Thyroid gland (tissue), 4 donors: ENCODE measurements at regions not wholly inside any gene's neighbourhood (a gene's known extent, or its start where the extent isn't known, plus 50 kb on each side); places are given as distances from the start of the nearest gene placed in this dataset.

Source experiments
- DNase-seq, 2 donors: peaks; one replicate each; pipeline ENCODE4 v3.0.0-alpha.2; 2019
- H3K27ac ChIP-seq, 3 donors: fragments of 200-600 bp; sonication (generic); 1 replicate in 2 of 3; 2 replicates in 1 of 3; pipeline ENCODE4 v1.5.1; 2016 to 2019; ENCODE audit warnings: mild to moderate bottlenecking in 1 of 3, moderate library complexity in 1 of 3
- H3K27me3 ChIP-seq: fragments of 200-600 bp; sonication (generic); one replicate; pipeline ENCODE4 v1.5.1; 2019
- H3K36me3 ChIP-seq, 2 donors: fragments of 200-600 bp; sonication (generic); one replicate each; pipeline ENCODE4 v1.5.1; 2016 to 2019
- H3K4me1 ChIP-seq, 2 donors: fragments of 200-600 bp; sonication (generic); one replicate each; pipeline ENCODE4 v1.5.1; 2017 to 2019
- H3K4me3 ChIP-seq, 3 donors: fragments of 200-600 bp; sonication (generic); replicated peaks in 1 of 3; 1 replicate in 2 of 3; 2 replicates in 1 of 3; pipeline ENCODE4 v1.5.1; 2016; ENCODE audit warnings: mild to moderate bottlenecking in 1 of 3
- H3K9me3 ChIP-seq: fragments of 200-600 bp; sonication (generic); one replicate; pipeline ENCODE4 v1.5.1; 2017
- POLR2A ChIP-seq, 2 donors: fragments of 450-650 bp; IDR thresholded peaks; one replicate each; pipeline ENCODE4 v1.6.1; 2017; ENCODE audit warnings: antibody characterized with exemption in 2 of 2, mild to moderate bottlenecking in 2 of 2, moderate library complexity in 1 of 2
- WGBS, 2 donors: methylation state at CpG; one replicate each; pipeline ENCODE4 v1.1.5; 2017; 5-methylcytosine and 5-hydroxymethylcytosine counted together
- intact Hi-C: fragments of 100-400 bp; cut with DNase I; formaldehyde crosslinking; loops from one replicate; pipeline ENCODE4 v1.15.1; 2023
- TF ChIP-seq, protein P1 (sequence below), 6 experiments: fragments of 200-600 bp in 3 of 6; fragments of 450-650 bp in 3 of 6; sonication (generic) in 3 of 6; IDR thresholded peaks; one replicate each; pipeline ENCODE4 v1.5.1; 2016 to 2019; ENCODE audit warnings: antibody characterized with exemption in 6 of 6, mild to moderate bottlenecking in 2 of 6, inconsistent platforms in 1 of 6, moderate library complexity in 1 of 6

DNA sequence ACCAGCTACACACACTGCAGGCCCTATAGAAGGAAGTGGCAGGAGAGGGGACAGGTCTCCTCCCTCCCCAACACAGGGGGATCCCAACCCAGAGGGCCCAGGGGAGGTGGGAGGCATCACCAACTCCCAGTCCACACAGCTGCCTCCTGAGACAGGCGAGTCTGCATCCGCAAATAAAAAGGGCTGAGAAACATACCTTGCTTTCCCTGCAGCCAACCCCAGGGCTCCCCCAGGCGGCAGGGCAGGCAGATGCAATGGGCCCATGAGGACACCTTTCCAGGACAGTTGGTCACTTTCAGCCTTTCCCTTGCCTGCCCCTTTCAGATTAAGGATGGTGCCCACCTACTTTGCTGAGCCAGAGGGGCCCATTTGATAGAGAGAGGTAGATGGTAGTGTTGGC is 180.0 kb downstream of the BRD1 start:
- no peak for DNase-seq
- H3K36me3 ChIP-seq, result no peaks in the 10 kb centered on the region
- 61 to 88% methylated on average over 3 of the region's 3 CpGs for WGBS, 2 donors
- H3K27ac ChIP-seq, result no peak overlapping the region
- H3K4me1 ChIP-seq, result no peaks in the 10 kb centered on the region
- no peak for TF ChIP-seq POLR2A (IDR thresholded peaks at IDR 0.05)
- TF ChIP-seq, protein P1, sequence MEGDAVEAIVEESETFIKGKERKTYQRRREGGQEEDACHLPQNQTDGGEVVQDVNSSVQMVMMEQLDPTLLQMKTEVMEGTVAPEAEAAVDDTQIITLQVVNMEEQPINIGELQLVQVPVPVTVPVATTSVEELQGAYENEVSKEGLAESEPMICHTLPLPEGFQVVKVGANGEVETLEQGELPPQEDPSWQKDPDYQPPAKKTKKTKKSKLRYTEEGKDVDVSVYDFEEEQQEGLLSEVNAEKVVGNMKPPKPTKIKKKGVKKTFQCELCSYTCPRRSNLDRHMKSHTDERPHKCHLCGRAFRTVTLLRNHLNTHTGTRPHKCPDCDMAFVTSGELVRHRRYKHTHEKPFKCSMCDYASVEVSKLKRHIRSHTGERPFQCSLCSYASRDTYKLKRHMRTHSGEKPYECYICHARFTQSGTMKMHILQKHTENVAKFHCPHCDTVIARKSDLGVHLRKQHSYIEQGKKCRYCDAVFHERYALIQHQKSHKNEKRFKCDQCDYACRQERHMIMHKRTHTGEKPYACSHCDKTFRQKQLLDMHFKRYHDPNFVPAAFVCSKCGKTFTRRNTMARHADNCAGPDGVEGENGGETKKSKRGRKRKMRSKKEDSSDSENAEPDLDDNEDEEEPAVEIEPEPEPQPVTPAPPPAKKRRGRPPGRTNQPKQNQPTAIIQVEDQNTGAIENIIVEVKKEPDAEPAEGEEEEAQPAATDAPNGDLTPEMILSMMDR (IDR thresholded peaks at IDR 0.05), result no peak
- no peaks in the 10 kb centered on the region for H3K9me3 ChIP-seq
- no peak overlapping the region for H3K4me3 ChIP-seq
- no peaks in the 10 kb centered on the region for H3K27me3 ChIP-seq
- intact Hi-C loops, result no loop called here

DNA sequence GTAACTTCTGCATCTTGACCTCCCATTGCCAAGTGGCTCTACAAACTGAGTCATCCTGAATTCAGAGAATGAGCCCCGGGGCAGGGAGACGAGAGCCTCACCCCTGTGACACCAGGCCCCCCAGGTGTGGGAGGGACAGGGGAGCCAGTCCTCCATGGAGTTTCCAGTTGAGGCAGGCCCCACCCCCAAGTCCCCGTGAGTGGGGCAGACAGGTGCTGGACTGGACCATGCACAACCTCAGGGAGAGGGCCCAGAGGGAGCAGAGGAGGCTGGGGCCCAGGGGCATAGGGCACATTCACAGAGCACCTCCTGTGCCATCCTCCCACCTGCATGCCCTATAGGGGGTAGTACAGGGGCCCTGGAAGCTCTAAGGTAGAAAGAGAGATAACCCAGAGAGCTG is 180.8 kb downstream of the BRD1 start:
- H3K27me3 ChIP-seq, result no peaks in the 10 kb centered on the region
- H3K27ac ChIP-seq, result no peak overlapping the region
- H3K4me1 ChIP-seq, result no peaks in the 10 kb centered on the region
- no peak for DNase-seq
- intact Hi-C loops, result no loop called here
- TF ChIP-seq, protein P1 (IDR thresholded peaks at IDR 0.05), result no peak
- no peak for TF ChIP-seq POLR2A (IDR thresholded peaks at IDR 0.05)
- no peaks in the 10 kb centered on the region for H3K36me3 ChIP-seq
- WGBS, 2 donors, result 55 to 65% methylated on average over 2 to 3 of the region's 3 CpGs
- H3K4me3 ChIP-seq, result no peak overlapping the region
- H3K9me3 ChIP-seq, result no peaks in the 10 kb centered on the region

DNA sequence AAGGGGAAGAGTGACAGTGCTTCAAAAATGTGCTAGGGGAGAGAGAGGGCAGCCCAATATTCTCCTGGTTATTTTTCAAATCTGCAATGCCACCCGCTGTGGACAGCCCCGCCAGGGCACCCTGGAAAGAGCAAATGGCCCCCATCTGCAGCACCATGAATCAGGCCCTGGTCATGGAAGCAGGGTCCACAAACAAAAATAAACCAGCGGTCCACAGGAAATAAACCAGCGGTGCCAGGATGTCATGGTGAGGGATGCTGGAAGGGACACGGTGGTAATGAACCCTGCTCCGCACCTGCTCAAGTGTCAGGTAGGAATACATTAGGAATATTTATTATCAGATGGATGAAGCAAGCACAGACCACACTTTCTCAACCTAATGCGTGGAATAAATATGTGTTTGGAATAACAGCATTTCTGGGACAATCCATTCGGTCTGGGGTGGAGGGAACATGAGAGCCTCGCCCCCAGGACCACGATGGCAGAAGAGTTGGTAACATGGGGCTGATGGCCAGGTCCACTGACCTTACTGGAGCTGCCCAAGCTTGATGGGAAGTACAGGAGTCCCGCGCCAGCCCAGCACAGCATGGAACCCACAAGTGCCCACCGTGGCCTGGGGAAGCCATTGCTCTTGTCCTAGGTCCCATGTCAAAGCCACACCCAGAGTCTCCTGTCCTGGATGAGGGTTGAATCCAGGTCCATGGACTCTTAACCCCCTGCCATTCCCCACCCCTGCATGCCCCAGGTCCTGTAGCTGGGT is 181.7 kb downstream of the BRD1 start:
- no peak overlapping the region for H3K27ac ChIP-seq
- no peak overlapping the region for H3K4me3 ChIP-seq
- H3K27me3 ChIP-seq, result no peaks in the 10 kb centered on the region
- DNase-seq, result no peak
- H3K9me3 ChIP-seq, result no peaks in the 10 kb centered on the region
- H3K36me3 ChIP-seq, result no peaks in the 10 kb centered on the region
- intact Hi-C loops, result no loop called here
- TF ChIP-seq, protein P1 (IDR thresholded peaks at IDR 0.05), result no peak
- no peak for TF ChIP-seq POLR2A (IDR thresholded peaks at IDR 0.05)
- H3K4me1 ChIP-seq, result no peaks in the 10 kb centered on the region
- 87 to 89% methylated on average over 11 to 13 of the region's 13 CpGs for WGBS, 2 donors

DNA sequence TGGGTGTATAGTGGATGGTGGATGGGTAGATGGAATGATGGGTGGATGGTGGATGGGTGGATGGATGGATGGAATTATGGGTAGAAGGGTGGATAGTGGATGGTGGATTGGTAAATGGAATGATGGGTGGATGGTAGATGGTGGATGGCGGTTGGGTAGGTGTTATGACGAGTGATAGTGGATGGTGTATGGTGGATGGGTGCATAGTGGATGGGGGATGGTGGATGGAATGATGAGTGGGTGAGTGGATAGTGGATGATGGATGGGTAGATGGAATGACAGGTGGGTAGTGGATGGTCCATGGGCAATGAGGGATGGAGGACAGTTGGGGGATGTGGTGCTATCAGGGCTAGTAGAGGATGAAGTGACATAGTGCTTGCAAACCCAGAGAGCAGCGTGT is 182.4 kb downstream of the BRD1 start:
- Histone ChIP-seq H3K27me3 (no peaks in the 10 kb centered on the region), H3K9me3 (no peaks in the 10 kb centered on the region), H3K36me3 (no peaks in the 10 kb centered on the region), H3K4me3 (no peak overlapping the region), H3K27ac (no peak overlapping the region), H3K4me1 (no peaks in the 10 kb centered on the region)
- intact Hi-C loops, result no loop called here
- TF ChIP-seq POLR2A (IDR thresholded peaks at IDR 0.05), result no peak
- TF ChIP-seq, protein P1 (IDR thresholded peaks at IDR 0.05), result no peak
- no peak for DNase-seq
- 93% methylated on average over 3 of the region's 3 CpGs for WGBS, 2 donors

DNA sequence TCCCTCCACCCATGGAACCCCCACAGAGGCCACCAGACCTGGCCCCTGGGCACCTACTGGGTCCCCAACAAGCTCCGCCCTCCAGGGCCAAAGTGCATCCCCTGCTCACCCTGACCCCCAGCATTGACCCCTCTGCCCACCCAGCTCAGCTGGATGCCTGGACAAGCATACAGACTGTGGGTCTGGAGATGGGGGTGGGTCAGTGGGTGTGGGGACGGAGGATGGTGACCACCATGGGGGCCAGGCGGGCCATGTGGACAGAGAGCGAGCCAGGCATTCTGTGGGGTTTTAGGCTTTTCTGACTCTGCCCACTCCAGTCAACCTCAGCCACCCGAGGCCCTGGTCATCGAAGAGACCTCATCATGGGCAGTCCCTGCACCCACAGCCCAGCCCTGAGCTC is 183.7 kb downstream of the BRD1 start:
- no peaks in the 10 kb centered on the region for H3K36me3 ChIP-seq
- intact Hi-C loops, result no loop called here
- no peak for DNase-seq
- H3K27me3 ChIP-seq, result no peaks in the 10 kb centered on the region
- no peaks in the 10 kb centered on the region for H3K9me3 ChIP-seq
- H3K27ac ChIP-seq, result no peak overlapping the region
- no peak overlapping the region for H3K4me3 ChIP-seq
- 92 to 98% methylated on average over 5 to 6 of the region's 6 CpGs for WGBS, 2 donors
- TF ChIP-seq, protein P1 (IDR thresholded peaks at IDR 0.05), result no peak
- TF ChIP-seq POLR2A (IDR thresholded peaks at IDR 0.05), result no peak
- H3K4me1 ChIP-seq, result no peaks in the 10 kb centered on the region
